DND-41 (cell line): ENCODE measurements at regions not wholly inside any gene's neighbourhood (a gene's known extent, or its start where the extent isn't known, plus 50 kb on each side); places are given as distances from the start of the nearest gene placed in this dataset.

ENCODE experiments used
- CTCF ChIP-seq: IDR thresholded peaks from 2 replicates; pipeline ENCODE4 v1.5.1; 2012; ENCODE audit warnings: borderline replicate concordance, low read length, moderate library complexity, mild to moderate bottlenecking; ENCODE audit not compliant: poor library complexity, severe bottlenecking; ENCODE audit errors: extremely low read depth
- EZH2 ChIP-seq: IDR thresholded peaks from 3 replicates; pipeline ENCODE4 v1.6.1; 2012; ENCODE audit warnings: borderline replicate concordance, low read depth, mild to moderate bottlenecking, moderate library complexity, low read length, inconsistent platforms; ENCODE audit not compliant: severe bottlenecking

GRCh38 chr18:44013871-44014270, 666.8 kb upstream of the SETBP1 start:
- TF ChIP-seq EZH2 (no peak), CTCF (no peak)
